Vagina (tissue), 2 donors: ENCODE measurements at regions not wholly inside any gene's neighbourhood (a gene's known extent, or its start where the extent isn't known, plus 50 kb on each side); places are given as distances from the start of the nearest gene placed in this dataset.

Experiments used
- POLR2A ChIP-seq, 2 donors: fragments of 450-650 bp; IDR thresholded peaks; one replicate each; pipeline ENCODE4 v1.6.1; 2017; ENCODE audit warnings: antibody characterized with exemption in 2 of 2, mild to moderate bottlenecking in 2 of 2, moderate library complexity in 2 of 2
- POLR2AphosphoS5 ChIP-seq, 2 donors: sonication (generic); formaldehyde crosslinking; IDR thresholded peaks; one replicate each; pipeline ENCODE4 v1.9.0; 2017; ENCODE audit warnings: antibody characterized with exemption in 2 of 2, mild to moderate bottlenecking in 2 of 2, low read depth in 1 of 2; ENCODE audit not compliant: insufficient read depth in 1 of 2
- TF ChIP-seq, protein P1 (sequence below), 3 experiments: fragments of 450-650 bp in 2 of 3; fragments of 200-600 bp in 1 of 3; sonication (generic) in 1 of 3; IDR thresholded peaks; one replicate each; pipeline ENCODE4 v1.5.1; 2017 to 2019; ENCODE audit warnings: antibody characterized with exemption in 3 of 3, mild to moderate bottlenecking in 2 of 3, moderate library complexity in 2 of 3

DNA sequence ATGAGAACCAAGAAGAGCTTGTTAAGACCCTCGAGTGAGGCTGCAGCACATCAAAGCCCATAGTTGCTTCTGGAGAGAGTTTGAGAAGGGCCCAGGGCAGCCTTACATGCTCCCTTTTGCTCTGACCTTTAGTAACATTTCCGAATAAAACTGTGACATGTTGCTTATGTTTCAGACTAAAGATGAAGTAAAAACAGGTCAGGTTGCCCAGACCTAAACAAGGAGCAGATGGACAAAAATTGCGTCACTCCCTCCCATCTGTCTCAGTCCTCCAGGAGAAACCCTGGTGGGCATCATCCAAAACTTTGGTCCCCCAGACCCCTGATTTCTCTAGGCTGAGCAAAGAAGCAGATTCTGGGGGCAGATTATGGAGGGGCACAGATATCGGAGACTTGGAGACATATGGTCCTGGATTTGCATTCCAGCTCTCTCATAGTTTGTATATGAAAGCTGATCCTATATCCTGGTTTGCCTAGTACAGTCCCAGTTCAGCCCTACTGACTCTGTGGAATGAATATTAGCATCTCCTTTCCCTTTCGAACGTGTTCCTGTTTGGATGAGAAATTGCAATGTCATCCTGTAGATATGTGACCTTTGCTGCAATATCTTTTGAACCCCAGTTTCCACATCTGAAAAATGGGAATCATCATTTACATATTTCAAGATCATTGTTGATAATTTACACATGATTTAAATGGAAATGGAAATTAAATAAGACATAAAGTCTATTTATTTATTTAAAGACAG is 304.9 kb upstream of the USP24 start:
- TF ChIP-seq, protein P1, sequence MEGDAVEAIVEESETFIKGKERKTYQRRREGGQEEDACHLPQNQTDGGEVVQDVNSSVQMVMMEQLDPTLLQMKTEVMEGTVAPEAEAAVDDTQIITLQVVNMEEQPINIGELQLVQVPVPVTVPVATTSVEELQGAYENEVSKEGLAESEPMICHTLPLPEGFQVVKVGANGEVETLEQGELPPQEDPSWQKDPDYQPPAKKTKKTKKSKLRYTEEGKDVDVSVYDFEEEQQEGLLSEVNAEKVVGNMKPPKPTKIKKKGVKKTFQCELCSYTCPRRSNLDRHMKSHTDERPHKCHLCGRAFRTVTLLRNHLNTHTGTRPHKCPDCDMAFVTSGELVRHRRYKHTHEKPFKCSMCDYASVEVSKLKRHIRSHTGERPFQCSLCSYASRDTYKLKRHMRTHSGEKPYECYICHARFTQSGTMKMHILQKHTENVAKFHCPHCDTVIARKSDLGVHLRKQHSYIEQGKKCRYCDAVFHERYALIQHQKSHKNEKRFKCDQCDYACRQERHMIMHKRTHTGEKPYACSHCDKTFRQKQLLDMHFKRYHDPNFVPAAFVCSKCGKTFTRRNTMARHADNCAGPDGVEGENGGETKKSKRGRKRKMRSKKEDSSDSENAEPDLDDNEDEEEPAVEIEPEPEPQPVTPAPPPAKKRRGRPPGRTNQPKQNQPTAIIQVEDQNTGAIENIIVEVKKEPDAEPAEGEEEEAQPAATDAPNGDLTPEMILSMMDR (IDR thresholded peaks at IDR 0.05): no peak
- TF ChIP-seq POLR2AphosphoS5 (IDR thresholded peaks at IDR 0.05; ENCODE audit: insufficient read depth in 1 of 2, low read depth in 1 of 2) (no peak), POLR2A (IDR thresholded peaks at IDR 0.05) (no peak)
